Naive thymus-derived CD8-positive, alpha-beta T cell (primary cell): ENCODE measurements at regions not wholly inside any gene's neighbourhood (a gene's known extent, or its start where the extent isn't known, plus 50 kb on each side); places are given as distances from the start of the nearest gene placed in this dataset.

Experiments
- ATAC-seq, 2 donors: fragments of 150-1000 bp; cut with Tn5 transposase in 1 of 2; sonication (Bioruptor Pico), chemical (Tn5 transposase) in 1 of 2; 1 replicate in 1 of 2; 2 replicates in 1 of 2; pipeline ENCODE4 v1.10.0; 2021; ENCODE audit warnings: mild to moderate bottlenecking in 2 of 2, moderate library complexity in 2 of 2
- POLR2A ChIA-PET: fragments of 350-600 bp; sonication (Branson Sonifier 250); formaldehyde crosslinking; loops from one replicate; lab custom pipeline; 2021; ENCODE audit warnings: antibody characterized with exemption; lab: Charles Lee
- DNase-seq, 10 donors: peaks; one replicate each; pipeline versions ENCODE4 v3.0.0 to v3.0.0-alpha.2; 2020 to 2022
- H3K27ac Mint-ChIP-seq, 10 donors: one replicate each; pipeline ENCODE4 v1.8.0; 2020 to 2022; ENCODE audit warnings: mild to moderate bottlenecking in 10 of 10, mixed read lengths in 10 of 10, moderate library complexity in 4 of 10, inconsistent platforms in 1 of 10
- H3K27me3 Mint-ChIP-seq, 5 donors: one replicate each; pipeline ENCODE4 v1.8.0; 2021 to 2022; ENCODE audit warnings: mixed read lengths in 5 of 5
- H3K36me3 Mint-ChIP-seq, 3 donors: one replicate each; pipeline ENCODE4 v1.8.0; 2020 to 2022; ENCODE audit warnings: mixed read lengths in 3 of 3, mild to moderate bottlenecking in 2 of 3, inconsistent platforms in 1 of 3
- H3K4me1 Mint-ChIP-seq, 4 donors: one replicate each; pipeline ENCODE4 v1.8.0; 2021 to 2022; ENCODE audit warnings: mixed read lengths in 4 of 4
- H3K4me3 Mint-ChIP-seq, 10 donors: one replicate each; pipeline ENCODE4 v1.8.0; 2020 to 2022; ENCODE audit warnings: mild to moderate bottlenecking in 10 of 10, mixed read lengths in 10 of 10, moderate library complexity in 6 of 10, inconsistent platforms in 1 of 10
- H3K9me3 Mint-ChIP-seq, 9 donors: one replicate each; pipeline ENCODE4 v1.8.0; 2020 to 2022; ENCODE audit warnings: mixed read lengths in 9 of 9, mild to moderate bottlenecking in 3 of 9, inconsistent platforms in 1 of 9, moderate library complexity in 1 of 9

DNA sequence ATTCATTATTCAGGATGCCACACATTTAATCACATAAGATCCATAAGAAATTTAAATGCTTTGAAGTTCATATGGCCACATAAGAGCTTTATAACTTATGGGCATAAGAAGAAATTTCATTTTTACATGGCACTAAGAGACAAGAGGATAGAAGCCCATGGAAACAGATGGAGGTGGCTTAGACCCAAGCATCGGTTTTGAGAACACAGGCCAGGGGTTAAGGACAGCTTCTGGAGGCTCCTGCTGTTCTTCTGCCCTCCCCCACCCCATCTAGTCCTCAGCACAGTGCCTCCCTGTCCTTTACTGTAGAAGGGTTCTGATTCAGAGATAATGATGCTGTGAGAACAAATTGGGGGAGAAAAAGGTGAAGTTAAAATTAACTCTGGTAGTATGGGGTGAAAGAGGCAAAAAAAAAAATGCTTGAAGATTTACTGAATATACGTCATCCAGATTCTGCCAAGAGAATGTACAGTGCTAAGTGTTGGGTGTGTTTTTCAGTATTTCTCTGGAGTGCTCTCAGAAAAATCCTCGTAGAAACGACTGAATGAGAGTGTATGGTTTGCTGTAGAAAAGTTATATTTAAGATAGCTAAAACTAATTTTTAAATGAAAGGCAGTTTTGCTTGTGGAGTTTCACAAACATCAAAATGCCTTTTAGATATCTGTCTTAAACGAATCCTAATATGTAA lies 539.7 kb downstream of the QKI start:
- Mint-ChIP-seq H3K36me3 (no peaks in the 10 kb centered on the region), H3K9me3 (no peaks in the 10 kb centered on the region), H3K27me3 (peaks cover 8 to 73% (median 30%) of the 10 kb centered on the region in 5 donors), H3K27ac (no peak overlapping the region), H3K4me3 (no peak overlapping the region), H3K4me1 (peaks cover 0 to 4% (median 2%) of the 10 kb centered on the region in 4 donors)
- DNase-seq (no peak), ATAC-seq (no peak)
- POLR2A ChIA-PET = no interaction called here

DNA sequence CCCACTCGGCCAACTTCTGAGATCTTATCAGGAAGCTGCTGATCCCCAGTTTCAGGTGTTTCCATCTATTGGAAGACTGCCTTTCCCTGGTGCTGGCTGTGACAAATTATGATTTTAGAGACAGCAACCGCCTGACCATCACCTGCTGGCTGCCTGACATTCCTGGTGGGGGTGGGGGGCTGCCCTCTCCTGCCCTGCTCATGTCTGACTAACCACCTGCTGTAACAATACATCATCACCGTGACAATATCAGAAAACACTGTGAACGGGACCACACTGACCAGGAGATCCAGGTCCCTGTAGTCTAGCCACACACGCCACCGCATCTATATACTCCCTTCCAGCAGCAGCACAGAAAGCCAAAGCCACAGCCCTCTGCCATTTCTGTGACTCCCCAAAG lies 537.5 kb downstream of the QKI start:
- DNase-seq (no peak), ATAC-seq (no peak)
- Mint-ChIP-seq H3K36me3 (no peaks in the 10 kb centered on the region), H3K4me1 (peaks cover 0 to 4% (median 2%) of the 10 kb centered on the region in 4 donors), H3K27me3 (peaks cover 8 to 76% (median 32%) of the 10 kb centered on the region in 5 donors), H3K27ac (peak overlapping the region in 1 of 10 donors; percentile 18), H3K4me3 (no peak overlapping the region), H3K9me3 (no peaks in the 10 kb centered on the region)
- POLR2A ChIA-PET = no interaction called here

DNA sequence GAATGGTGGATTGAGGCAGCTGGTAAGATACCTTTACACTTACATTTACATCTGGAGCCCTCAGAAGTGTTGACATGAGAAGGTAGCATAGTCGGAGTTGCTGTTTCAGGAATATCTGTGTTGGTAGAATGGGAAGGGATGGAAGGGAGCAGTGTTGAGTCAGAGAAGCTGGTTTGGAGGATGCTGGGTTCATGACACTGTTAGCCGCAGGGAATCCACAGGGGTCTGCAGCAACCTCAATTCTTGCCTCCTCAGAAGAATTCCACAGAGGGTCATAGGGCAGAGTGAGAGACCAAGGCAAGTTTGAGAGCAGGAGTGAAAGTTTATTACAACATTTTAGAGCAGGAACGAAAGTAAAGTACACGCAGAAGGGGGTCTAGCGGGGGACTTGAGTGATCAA lies 536.8 kb downstream of the QKI start:
- no peak for ATAC-seq
- Mint-ChIP-seq H3K27me3 (peaks cover 8 to 82% (median 33%) of the 10 kb centered on the region in 5 donors), H3K36me3 (no peaks in the 10 kb centered on the region), H3K9me3 (no peaks in the 10 kb centered on the region), H3K4me1 (no peaks in the 10 kb centered on the region), H3K4me3 (no peak overlapping the region), H3K27ac (no peak overlapping the region)
- POLR2A ChIA-PET = no interaction called here
- no peak for DNase-seq

DNA sequence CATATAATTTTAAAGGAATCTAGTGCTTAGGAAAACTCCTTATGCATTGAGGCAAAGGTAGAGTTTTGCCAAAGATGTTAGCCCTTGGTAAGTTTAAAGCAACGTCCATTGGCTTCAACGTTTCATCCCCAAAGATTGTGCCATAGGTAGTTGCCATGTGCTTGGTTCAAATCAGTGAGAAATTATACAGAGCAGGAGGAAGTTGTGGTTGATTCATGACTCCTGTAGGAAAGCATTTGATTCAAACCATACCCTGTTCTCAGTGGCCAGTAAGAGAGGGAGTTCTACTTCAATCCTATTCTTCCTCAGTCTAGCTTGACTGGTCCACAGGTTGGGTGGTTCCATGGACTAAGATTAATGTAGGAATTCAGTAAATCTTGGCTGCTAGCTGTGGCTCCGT lies 535.6 kb downstream of the QKI start:
- no peak overlapping the region for H3K4me3 Mint-ChIP-seq
- H3K4me1 Mint-ChIP-seq = no peaks in the 10 kb centered on the region
- no peak for DNase-seq
- no peaks in the 10 kb centered on the region for H3K9me3 Mint-ChIP-seq
- H3K36me3 Mint-ChIP-seq = no peaks in the 10 kb centered on the region
- H3K27ac Mint-ChIP-seq = no peak overlapping the region
- POLR2A ChIA-PET = no interaction called here
- ATAC-seq = no peak
- H3K27me3 Mint-ChIP-seq = peaks cover 8 to 77% (median 30%) of the 10 kb centered on the region in 5 donors

DNA sequence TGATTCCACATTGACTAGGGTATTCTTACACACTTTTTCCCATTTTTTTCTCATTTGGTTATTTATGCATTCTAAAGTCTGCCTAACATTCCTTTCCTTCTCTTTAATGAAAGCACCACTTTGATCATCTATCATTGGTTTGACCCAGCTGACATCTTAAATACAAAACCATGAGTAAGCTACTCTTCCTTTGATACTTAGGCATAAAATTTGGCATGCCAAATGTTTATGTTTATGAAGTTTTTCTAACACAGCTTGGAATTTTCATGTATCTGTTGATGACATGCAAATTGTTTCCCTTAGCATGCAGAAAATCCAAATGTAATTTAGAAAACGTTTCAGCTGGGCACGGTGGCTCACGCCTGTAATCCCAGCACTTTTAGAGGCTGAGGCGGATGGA lies 534.9 kb downstream of the QKI start:
- H3K9me3 Mint-ChIP-seq = no peaks in the 10 kb centered on the region
- peaks cover 11 to 69% (median 35%) of the 10 kb centered on the region in 5 donors for H3K27me3 Mint-ChIP-seq
- ATAC-seq = no peak
- no peak for DNase-seq
- H3K27ac Mint-ChIP-seq = no peak overlapping the region
- POLR2A ChIA-PET = no interaction called here
- no peak overlapping the region for H3K4me3 Mint-ChIP-seq
- H3K4me1 Mint-ChIP-seq = no peaks in the 10 kb centered on the region
- no peaks in the 10 kb centered on the region for H3K36me3 Mint-ChIP-seq

DNA sequence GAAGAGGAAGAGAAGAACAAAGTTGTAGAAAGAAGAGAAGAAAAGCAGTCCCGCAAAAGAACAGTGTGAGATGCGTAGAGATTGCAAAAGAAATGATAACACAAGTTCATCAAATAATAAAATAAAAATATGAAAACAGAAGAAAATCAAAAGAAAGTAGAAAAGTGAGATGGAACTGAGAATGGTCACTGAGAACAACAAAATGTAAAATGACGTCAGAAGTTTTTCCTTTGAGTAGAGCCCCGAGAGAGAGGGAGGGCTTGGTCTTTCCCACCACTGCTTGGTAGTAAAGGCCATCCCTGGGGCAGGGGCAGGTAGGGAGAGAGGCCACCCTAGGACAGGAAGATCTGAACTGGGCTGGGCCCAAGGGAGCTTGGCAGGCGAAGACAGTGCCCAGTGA lies 533.7 kb downstream of the QKI start:
- ATAC-seq = no peak
- Mint-ChIP-seq H3K4me1 (peaks cover 0 to 6% (median 2%) of the 10 kb centered on the region in 4 donors), H3K27ac (no peak overlapping the region), H3K4me3 (no peak overlapping the region), H3K36me3 (no peaks in the 10 kb centered on the region), H3K27me3 (peaks cover 11 to 58% (median 32%) of the 10 kb centered on the region in 5 donors), H3K9me3 (no peaks in the 10 kb centered on the region)
- DNase-seq = no peak
- POLR2A ChIA-PET = no interaction called here

DNA sequence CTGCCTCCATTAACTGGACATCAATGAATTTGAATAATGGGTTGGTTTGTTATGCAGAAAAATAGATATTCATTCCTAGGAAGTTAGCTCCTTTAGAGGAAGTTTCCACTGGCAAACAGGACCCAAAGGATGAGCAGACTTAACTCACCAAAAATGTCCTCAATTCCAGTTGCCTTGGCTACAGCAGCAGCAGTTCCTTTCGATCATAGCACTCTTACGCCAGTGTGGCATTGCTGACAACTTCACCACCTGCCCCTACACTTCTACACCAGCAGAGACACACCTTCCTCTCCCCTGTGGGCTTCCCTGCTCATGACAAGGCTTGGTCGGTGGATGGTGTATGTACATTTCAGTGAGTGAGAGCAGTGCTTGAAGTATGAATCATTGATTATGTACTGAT lies 532.8 kb downstream of the QKI start:
- Mint-ChIP-seq H3K4me1 (peaks cover 0 to 6% (median 2%) of the 10 kb centered on the region in 4 donors), H3K36me3 (no peaks in the 10 kb centered on the region), H3K4me3 (no peak overlapping the region), H3K27ac (no peak overlapping the region), H3K27me3 (peaks cover 9 to 50% (median 28%) of the 10 kb centered on the region in 5 donors), H3K9me3 (no peaks in the 10 kb centered on the region)
- POLR2A ChIA-PET = no interaction called here
- no peak for DNase-seq
- no peak for ATAC-seq

DNA sequence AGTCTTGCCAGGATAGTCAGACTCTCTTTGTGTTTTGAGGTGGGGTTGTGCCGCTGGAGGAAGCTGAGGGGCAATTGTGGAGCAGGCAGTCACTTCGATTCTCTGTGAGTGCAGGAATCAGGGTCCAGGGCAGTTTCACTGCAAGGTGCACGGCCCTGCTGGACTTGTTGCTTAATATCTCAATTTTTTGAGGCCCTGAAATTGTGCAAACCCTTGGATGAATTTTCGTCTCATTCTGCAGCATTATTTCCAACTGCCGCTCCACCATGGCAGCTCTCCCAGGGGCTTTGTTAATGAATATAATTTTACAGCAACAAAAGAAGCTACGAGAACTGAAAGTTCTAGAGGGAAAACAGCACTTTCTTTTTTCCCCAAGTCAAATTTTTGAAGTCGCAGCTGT lies 531.9 kb downstream of the QKI start:
- POLR2A ChIA-PET = no interaction called here
- Mint-ChIP-seq H3K4me1 (peaks cover 0 to 6% (median 2%) of the 10 kb centered on the region in 4 donors), H3K27ac (no peak overlapping the region)

DNA sequence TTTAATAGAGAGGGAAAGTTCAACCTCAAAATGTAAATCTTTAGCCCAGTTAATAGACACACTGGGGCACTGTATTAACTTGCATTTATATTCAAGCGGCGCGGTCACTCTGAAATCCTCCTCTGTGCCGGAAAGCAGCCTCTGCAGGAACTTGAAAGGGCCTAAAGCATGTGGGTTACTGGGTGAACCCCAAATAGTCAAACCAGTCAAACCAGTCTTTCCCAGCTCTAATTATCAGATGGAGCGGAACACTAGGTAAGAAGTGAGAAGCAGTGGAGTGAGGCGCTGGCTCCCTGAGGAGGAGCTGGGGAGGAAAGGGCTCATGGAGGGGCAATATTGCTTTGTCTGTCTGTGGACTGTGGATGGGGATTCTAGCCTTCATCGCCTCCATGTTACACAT lies 531.3 kb downstream of the QKI start:
- ATAC-seq (no peak), DNase-seq (no peak)
- H3K9me3 Mint-ChIP-seq = no peaks in the 10 kb centered on the region
- no peak overlapping the region for H3K4me3 Mint-ChIP-seq
- peaks cover 0 to 6% (median 2%) of the 10 kb centered on the region in 4 donors for H3K4me1 Mint-ChIP-seq
- POLR2A ChIA-PET = interaction anchor here (0.6 kb wide), 1 partner anchor 462 kb away, joined by 5 read pairs; no protein-coding TSS in a partner anchor
- no peaks in the 10 kb centered on the region for H3K36me3 Mint-ChIP-seq
- no peak overlapping the region for H3K27ac Mint-ChIP-seq
- H3K27me3 Mint-ChIP-seq = peaks cover 6 to 50% (median 30%) of the 10 kb centered on the region in 5 donors

More for the DNA sequence above, 531.9 kb downstream of the QKI start:
- no peak for ATAC-seq
- H3K27me3 Mint-ChIP-seq = peaks cover 9 to 50% (median 31%) of the 10 kb centered on the region in 5 donors
- no peak for DNase-seq
- H3K4me3 Mint-ChIP-seq = no peak overlapping the region
- no peaks in the 10 kb centered on the region for H3K9me3 Mint-ChIP-seq
- no peaks in the 10 kb centered on the region for H3K36me3 Mint-ChIP-seq

DNA sequence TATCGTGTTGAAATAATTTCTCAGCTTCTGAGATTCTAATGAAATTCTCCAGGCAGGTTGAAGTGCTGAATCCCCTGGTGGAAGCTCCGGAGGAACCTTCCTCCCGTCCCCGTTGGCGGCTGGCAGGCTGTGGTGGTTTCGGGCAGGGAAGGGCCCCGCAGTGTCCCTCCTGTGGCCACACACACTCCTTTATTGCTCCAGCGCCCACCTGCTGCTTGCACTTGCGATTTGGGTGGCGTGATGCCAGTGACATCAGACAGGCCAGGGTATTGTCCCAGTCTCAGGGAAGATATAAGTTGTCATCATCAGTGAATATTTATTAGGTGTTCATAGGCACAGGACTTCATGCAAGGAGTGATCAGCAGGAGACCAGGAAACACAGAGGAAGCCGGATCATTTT lies 530.4 kb downstream of the QKI start:
- ATAC-seq (no peak), DNase-seq (no peak)
- Mint-ChIP-seq H3K27me3 (peaks cover 9 to 51% (median 38%) of the 10 kb centered on the region in 5 donors), H3K27ac (peak overlapping the region in 1 of 10 donors; percentile 0), H3K9me3 (no peaks in the 10 kb centered on the region), H3K36me3 (no peaks in the 10 kb centered on the region), H3K4me1 (peaks cover 0 to 6% (median 2%) of the 10 kb centered on the region in 4 donors), H3K4me3 (no peak overlapping the region)
- POLR2A ChIA-PET = no interaction called here

DNA sequence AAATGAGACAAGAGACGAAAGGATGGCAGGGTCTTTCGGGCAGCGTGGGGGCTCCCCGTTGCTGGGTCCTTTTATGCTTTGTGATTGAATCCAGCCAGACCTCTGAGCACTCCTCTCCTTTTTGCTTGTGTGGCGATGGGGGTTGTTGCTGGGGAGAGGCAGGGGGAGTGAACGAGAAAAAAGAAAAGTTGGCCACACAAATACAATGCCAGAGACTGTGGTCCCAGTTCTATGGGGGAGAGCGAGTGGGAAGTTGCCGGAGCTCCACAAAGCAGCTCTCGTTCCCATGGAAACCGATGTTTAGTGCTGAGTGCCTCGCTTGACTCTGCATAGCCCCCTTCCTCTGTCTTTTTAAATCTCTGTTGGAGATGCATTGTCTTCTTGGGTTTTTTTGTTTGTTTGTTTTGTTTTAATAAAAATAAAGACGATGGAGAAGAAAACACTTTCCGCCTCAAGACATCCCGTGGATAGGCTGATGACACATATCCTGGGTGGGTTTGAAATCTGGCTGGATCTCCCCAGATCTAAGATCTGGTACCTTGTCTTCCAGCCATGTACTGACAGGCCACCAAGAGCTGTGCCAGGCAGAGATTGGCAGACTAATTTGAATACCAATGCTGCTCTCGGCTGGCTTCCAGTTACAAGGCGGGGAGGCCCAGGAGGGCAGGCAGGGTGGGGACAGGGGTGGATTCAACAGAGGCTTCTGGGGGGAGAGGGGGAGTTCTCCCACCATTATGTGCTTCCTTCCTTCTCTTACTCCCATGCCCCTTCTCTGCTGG lies 529.3 kb downstream of the QKI start:
- Mint-ChIP-seq H3K36me3 (no peaks in the 10 kb centered on the region), H3K9me3 (no peaks in the 10 kb centered on the region), H3K27ac (no peak overlapping the region), H3K4me1 (peaks cover 0 to 6% (median 2%) of the 10 kb centered on the region in 4 donors), H3K4me3 (no peak overlapping the region), H3K27me3 (peaks cover 13 to 55% (median 43%) of the 10 kb centered on the region in 5 donors)
- POLR2A ChIA-PET = no interaction called here
- no peak for ATAC-seq
- DNase-seq = no peak

DNA sequence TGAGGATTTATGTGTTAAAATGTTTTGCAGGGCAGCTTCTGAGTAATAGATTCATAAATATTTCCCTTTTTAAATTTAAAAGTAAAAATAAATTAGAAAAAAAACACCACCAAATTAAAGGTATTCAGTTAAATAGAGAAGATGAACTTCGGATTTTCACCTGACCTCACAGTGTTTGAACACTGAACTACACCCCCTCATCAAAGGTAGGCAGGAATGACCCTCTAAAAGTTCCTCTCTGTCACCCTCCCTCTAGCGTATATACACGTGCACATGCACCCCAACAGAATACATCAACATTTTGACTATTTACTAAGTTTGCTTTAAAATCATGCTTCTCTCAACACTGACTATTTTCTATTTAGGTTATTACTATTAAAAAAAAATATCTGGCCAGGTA lies 528.3 kb downstream of the QKI start:
- H3K4me3 Mint-ChIP-seq = no peak overlapping the region
- H3K4me1 Mint-ChIP-seq = peaks cover 0 to 6% (median 2%) of the 10 kb centered on the region in 4 donors
- ATAC-seq = no peak
- H3K9me3 Mint-ChIP-seq = no peaks in the 10 kb centered on the region
- POLR2A ChIA-PET = no interaction called here
- no peak overlapping the region for H3K27ac Mint-ChIP-seq
- peaks cover 15 to 51% (median 41%) of the 10 kb centered on the region in 5 donors for H3K27me3 Mint-ChIP-seq
- H3K36me3 Mint-ChIP-seq = no peaks in the 10 kb centered on the region
- no peak for DNase-seq

DNA sequence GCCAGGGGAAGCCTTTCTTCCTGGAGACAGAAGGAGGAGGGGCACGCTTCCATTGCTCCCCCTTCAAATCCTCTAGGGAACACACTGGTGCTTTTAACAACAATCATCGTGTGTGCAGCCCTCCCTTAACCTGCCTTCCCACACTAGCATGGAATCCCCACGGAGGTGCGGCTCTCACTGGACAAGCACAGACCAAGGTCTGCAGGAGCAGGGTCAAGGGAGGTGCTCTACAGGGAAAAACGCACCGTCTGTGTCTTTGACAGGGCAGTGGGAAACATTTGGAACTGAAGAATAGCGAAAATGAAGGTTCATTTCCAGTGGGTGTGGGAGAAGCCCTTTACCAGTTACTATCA lies 527.1 kb downstream of the QKI start:
- Mint-ChIP-seq H3K4me1 (peaks cover 0 to 6% (median 2%) of the 10 kb centered on the region in 4 donors), H3K4me3 (no peak overlapping the region), H3K27ac (no peak overlapping the region), H3K27me3 (peaks cover 15 to 49% (median 39%) of the 10 kb centered on the region in 5 donors), H3K9me3 (no peaks in the 10 kb centered on the region), H3K36me3 (no peaks in the 10 kb centered on the region)
- ATAC-seq = no peak
- POLR2A ChIA-PET = no interaction called here
- no peak for DNase-seq
